Tongue (tissue), 1 donor: ENCODE measurements at regions not wholly inside any gene's neighbourhood (a gene's known extent, or its start where the extent isn't known, plus 50 kb on each side); places are given as distances from the start of the nearest gene placed in this dataset.
"Not testable (repeated sequence)": the region's sequence is repeated elsewhere in the genome, so short reads cannot be mapped to it uniquely, and the experiment has no call there.

Experiments used
- DNase-seq: peaks from one replicate; pipeline ENCODE4 v3.0.0-alpha.2; 2015

DNA sequence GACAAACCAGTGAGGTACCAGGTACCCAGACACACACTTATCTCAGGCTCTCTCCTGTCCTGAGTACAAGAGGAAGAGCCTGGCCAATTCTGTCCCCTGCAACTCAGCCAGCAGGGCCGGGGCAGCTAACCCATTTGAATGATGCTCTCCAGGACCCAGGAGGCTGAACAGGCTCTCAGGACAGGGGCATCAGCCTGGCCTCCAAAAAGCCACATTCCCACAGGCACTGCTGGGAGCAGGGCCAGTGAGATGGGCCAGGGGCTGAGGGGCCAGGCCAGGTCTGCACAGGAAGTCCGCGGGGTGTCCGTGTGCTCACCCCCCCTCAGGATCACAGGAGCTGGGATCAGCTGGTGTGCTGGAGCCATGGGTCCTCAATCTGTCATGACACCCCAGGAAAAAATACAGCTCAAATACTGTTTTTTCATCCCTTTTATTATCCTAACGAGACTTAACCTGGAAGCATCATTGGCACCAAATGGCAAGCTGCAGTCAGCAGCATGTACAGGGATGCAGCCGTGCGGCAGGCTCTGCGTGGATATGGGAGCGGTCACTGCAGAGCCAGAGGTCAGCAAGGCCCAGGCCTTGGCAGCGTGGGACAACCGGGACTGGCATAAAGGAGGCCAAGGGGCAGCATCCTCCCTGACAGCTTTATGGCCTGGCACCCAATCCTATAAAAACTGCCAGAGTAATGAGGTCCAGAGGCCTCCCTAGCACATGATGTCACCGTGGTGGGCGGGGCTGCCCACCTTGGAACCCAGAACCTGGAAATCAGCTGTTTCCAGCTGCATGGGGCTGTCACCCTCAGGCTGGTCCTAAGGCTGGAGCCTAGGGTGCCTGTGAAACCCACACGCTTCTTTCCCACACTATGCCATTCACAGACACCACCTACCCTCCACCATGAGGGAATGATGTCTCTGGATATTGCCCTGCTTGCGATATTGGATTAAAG is 276.7 kb downstream of the C16orf95 start:
- no peak for DNase-seq

DNA sequence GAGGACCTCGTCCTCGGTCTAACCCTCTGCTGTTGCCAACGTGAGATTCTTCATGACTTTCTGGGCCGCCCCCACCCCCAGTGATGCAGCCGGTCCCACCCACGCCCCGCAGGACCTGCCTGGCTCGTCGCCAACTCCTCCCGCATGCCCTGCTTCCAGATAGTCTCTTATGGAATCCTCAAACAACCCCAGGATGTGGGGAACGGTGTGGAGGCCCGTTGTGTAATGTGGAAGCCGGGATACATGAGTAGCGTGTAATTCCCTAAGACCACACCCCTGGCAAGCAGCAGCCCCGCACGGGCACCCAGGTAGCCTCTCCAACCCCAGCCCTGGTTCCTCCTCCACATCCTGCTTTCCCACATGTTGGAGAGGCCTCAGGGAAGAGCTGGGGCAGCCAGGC is 275.9 kb downstream of the C16orf95 start:
- DNase-seq, result no peak

DNA sequence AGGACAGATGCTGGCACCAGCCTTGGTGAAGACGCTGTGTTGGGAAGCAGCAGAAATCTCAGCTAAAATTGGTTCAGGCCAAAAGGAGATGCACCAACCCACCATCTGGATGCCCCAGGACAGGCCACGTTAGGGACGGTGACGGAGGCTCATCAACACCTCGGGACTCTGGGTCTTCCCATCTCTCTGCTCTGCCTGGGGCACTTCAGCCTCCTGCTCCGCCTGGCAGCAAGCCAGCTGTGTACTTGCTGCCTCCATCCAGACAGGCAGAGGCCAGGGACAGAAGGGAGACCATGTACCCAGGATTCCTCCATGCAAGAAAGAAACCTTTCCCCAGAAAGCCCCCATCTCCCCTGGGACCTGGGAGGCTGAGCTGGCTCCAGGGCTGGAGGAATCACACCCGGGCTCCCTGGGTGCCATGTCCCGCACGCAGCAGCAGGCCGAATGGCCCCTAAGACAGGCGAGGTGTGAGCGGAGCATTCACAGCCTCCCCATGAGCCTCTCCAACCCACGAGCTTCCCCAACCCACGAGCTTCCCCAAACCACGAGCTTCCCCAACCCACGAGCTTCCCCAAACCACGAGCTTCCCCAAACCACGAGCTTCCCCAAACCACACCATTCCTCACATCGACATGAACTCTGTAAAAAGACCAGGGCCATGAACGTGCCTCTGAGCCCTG is 274.5 kb downstream of the C16orf95 start:
- no peak for DNase-seq

DNA sequence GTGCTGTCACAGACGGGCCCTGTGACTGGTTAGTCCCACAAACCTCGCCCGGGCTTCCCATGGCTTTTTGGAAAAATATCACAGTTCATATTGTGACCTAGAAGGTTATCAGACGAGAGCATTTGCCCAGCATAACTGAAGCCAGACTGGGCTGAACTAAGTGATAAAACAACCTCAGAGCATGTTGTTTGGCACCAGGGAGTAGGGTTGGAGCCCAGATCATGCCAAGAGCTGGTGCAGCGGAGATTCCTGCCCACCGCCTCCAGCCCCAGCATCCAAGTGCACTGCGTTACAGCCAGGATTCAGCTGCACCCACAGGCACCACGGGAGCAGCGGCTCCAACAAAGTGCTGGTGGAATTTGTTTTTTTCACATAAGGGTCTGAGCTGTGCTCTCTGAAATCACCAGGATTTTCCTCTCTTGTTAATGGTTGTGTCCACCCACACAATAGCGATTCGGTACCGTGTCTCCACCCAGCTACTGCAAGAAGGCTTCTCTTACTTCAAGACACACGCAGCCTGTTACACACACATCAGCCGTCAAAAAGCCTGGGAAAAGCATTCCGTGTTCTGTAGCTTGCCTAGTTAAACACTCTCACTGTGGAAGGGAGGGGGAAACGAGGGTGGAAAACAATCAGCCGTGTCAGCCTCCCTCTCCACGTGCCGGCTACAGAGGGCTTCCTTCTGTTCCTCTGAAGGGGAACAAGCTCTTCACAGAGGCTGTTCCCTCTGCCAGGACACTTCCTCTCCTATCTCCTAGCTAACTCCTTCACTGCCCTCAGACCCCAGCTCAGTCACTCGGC is 273.8 kb downstream of the C16orf95 start:
- peak; percentile 45 for DNase-seq

DNA sequence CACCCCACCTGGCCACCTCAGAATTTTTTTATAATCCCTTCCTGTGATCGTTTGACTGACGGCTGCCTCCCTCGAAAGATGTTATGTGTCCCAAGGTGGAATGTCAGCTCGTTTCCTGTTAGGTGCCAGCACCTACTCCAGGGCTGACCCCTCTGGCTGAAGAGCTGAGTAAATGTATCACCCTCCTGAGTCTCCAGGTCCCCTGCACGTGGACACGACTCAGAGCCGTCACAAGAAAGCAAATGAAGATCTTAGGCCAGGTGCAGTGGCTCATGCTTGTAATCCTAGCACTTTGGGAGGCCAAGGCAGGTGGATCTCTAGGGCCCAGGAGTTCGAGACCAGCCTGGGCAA is 273.2 kb downstream of the C16orf95 start:
- DNase-seq, result no peak

DNA sequence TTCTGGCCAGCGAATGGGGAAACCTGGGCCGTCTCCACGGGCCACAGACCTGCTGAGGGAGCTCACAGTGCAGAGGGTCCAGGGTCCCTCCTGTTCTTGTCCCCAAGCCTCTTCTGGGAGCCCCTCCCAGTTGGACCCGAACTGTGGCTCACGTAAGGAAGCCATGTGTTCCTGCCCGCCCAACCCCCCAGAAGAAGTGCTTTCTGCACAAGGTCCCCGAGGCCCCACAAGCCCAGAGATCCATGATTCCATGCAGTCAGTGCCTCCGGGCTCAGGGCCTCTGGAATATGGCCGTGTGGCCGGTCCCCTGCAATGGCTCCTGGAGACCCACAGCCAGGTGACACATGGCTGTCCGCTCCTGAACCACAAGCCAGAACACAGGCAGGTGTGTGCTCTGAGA is 272.4 kb downstream of the C16orf95 start:
- no peak for DNase-seq

DNA sequence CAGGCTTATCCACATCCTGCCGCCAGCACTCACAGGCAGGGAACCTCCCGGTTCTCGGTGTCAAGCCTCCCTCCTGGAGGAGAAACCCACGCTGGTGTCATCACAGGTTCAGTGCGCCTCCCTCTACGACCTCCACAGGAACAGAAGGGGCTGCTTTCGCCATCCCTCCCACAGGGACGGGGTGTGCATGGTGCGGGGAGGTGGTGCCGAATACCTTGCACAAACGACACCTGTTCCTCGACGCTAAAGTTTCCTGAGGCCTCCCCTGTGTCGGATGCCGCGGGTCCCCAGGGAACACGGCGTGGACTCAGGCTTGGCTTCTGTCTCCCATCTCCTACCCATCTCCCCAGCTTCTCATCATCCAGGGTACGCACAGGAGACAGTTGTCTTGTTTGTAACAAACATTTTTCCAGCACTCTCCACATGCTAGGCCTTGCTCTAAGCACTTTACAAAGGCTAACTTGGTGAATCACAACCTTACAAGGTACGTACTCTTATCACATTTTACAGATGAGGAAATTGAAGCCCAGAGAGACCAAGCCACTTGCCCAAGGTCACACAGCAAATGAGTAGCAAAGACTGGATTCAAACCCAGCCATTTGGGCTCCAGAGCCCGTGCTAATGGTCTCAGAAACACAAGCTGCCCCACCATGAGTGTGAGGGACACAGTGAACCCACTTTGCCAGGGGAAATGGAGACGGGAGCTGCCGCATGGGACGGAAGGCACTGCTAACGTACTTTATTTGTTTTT is 271.6 kb downstream of the C16orf95 start:
- no peak for DNase-seq

DNA sequence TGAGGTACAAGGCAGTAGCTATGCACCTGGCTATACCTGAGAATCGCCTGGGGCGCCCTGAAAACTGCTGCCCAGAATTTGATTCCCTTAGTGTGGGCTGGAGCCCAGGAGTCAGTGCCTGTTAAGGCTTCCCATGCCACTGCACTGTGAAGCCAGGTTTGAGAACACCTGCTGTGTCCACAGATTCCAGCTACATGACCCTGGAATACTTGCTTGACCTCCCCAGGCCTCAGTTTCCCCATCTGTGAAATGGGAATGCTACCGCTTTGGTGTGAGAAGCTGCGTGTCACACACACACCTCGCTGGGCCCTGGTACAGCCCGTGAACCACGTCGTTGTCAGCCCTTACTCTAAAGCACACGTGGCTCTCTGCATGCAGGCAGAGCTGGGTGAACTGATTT is 271.0 kb downstream of the C16orf95 start:
- DNase-seq, result no peak

DNA sequence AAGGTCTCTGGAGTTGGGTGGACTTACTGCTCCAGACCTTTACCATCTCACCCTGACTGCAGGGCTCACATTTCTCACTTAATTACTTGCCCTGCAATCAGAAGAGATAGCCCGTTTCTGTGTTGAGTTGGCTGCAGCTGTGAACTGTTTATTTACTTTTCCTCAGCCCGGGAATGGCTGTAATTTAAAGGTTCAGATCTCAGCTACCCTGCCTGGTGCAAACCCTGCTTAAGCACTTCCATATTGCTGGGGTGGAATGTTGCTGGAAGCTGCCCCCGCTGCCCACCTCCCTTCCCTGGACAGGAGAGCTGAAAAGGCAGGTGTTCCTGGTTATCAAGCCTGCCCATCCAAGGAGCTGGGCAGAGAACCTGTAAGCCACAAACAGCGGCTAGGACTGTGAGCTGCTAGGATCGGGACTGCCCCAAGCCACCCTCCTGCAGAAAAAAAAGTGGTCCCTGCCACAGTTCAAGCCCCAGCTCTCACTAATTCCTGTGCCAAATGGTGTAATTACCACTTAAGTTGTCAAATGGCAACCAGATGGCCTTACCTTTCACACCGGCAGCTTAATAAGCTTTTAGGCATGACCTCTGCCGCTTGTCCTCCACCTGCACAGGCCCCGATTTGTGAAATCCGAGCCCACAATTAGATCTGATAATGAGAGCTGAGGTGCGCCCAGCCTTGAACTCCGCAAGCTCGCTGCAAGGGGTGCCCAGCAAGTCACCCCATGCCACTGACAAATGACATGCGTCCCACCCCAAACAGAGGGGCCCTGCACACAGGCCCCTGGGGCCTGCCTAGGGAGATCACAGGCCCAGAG is 269.8 kb downstream of the C16orf95 start:
- DNase-seq, result no peak

DNA sequence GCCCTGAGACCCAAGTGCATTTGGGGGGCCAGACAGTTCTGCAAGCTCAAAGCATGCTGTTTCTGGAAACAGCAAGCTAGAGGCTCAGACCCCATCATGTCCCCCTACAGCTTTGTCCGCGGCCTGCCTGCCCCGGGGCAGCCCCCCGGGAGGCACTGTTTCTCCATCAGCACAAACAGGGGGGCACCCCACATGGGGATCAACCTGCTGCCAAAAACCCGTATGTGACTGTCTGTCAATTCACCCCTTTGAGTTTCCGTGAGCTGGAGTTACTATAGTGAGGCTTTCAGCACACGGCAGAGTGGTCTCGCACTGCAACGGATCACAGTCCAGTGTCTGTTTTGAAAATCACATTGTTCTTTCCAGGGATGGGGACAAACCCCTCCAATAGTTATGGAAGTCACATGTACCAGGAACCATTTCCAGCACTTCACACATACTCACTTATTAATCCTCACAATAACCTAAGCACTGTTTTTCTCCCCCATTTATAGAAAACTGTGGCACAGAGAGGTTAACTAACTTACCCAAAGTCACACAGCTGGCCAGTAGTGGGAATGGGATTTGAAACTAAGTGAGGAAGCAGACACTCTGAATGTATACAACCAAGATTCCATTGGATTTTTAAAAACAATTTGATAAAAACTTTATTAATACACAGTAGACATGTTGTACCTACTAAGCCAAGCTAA is 269.0 kb downstream of the C16orf95 start:
- DNase-seq, result no peak

DNA sequence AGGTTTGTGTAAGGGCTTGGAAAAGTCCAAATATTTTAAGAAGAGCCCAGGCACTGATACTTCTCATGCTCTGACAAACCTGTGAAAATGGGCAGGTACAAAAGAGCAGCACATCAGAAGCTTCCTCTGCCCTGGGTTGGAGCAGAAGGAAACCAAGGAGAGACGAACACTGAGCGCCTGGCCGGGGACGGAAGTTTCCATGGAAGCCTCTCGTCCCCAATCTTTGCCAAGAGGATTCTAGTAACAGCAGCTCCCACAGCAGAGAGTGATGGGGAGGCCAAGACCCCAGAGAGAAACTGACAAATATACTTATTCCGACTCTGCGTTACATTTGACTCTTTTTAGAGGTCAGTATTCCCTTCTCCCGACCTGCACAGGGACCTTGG is 268.5 kb downstream of the C16orf95 start:
- DNase-seq, result no peak

DNA sequence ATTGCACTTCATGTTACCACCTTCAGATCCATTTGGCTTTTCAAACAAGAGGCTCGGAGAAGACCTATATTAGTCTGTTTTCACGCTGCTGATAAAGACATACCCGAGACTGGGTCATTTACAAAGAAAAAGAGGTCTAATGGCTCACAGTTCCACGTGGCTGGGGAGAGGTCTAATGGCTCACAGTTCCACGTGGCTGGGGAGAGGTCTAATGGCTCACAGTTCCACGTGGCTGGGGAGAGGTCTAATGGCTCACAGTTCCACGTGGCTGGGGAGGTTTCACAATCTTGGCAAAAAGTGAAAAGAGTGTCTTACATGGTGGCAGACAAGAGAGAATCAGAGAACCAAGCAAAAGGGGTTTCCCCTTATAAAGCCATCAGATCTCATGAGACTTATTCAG is 268.0 kb downstream of the C16orf95 start:
- DNase-seq, result not testable (repeated sequence)

DNA sequence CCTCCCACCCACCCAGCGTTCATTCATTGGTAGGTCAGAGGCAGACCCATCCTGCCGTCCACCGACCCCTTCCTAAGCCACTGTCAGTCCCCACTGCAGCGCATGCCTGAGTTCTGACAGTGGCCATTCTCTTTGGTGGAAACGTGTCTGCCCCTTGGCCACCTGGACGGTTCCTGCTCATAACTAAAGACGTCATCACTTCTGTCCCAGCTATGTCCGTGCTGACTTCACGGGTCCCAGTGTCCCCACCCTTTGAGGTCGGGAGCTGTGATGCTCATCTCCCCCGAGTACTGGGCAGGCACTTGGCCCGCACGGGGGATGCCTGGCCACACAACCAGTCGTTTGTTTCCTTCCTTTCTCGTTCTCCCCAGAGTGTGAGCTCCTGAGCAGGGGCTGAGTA is 267.1 kb downstream of the C16orf95 start:
- DNase-seq, result no peak

DNA sequence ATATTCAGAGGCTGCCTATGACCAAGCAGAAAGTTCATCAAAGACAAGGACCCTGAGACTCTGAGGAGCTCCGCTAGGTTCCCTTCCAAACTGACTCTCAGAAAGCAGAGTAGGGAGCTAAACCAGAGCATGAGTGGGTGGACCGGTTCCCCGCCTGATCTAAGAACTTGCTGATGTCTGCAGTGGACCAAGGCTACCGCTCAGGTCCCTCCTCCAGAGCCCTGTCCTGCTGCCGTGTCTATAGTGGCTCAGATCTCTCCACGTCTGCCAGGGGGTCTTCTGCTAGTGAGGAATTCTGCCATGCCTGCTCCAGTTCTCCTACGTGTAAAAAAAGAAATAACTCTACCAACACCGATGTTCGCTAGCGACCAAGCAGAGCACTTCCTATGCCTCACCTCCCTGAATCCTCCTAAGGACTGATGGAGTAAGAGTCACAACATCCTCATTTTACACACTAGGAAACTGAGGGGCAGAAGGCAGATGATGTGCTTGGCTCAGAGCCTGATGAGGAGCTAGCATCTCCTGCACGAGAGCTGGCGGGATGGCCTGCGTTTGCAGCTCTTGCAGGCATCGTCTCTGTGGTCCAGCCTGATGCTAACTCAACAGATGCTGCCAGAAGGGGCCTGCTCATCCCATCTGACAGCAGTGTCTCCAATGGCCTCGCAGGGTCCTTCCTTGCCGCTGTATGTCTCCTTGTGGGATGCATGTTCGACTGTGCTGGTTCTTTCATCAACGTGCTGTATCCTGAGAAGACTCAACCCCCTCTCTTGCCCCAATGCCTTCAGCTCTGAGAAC is 265.5 kb downstream of the C16orf95 start:
- no peak for DNase-seq

DNA sequence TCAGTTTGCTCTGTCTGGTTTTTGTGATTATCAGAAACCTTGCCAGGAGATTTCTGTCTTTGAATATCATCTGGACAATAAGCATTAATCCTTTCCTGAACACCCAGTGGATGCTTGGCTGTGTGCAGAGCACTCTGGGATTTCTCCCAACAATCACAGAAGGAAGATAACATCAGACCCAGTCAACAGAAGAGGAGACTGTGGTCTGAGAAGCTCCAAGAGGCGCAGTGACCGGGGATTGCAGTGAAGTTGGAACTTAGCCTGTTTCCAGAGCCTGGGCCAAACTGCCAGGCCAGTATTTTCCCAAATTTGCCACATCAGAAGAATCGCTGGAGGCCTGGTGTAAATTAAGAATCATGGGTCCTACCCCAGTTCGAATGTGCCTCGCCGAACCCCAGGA is 264.7 kb downstream of the C16orf95 start:
- DNase-seq, result no peak

DNA sequence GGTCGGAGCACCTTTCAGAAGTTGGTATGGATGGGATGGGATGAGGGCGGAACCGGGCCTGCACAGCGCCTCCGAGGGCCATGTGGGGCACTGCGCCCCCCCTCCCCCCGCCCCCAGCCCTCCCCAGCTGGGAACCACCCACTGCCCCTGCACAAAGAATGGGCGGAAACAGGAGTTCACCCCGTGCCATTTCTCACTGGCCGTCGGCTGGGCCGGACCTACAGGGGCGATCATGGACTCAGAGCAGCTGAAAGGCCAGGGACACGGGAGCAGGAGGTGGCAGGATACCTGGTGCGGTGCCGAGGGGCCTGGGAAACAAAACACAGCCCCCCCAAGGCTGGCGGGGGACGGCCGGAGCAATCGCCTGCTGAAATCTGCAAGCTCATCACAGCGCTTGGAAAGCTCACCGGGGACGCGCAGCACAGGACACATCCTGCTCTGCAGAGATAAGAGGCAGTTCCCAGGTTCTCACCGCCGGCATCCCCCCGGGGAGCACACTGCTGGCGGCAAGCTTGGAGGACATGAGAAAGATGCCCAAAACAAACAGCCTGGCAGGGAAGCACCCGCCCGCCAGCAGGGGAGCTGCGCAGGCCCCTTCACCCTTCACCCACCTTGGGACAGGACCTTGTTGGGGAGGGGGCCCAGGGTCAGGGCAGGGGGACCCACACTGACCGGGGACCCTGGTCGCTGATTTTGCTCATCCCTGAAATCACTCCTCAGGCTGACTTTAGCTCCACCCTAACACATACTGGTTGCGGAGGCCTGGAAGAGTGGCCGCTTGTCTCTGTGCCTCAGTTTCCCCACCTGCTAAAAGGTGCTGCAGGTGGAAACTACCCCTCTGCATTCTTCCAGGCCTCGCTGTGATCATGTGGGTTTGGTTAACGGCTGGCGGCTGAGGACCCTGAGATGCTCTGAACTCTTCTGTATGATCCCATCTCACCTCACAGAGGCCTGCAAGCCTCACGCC is 263.9 kb downstream of the C16orf95 start:
- DNase-seq, result no peak

DNA sequence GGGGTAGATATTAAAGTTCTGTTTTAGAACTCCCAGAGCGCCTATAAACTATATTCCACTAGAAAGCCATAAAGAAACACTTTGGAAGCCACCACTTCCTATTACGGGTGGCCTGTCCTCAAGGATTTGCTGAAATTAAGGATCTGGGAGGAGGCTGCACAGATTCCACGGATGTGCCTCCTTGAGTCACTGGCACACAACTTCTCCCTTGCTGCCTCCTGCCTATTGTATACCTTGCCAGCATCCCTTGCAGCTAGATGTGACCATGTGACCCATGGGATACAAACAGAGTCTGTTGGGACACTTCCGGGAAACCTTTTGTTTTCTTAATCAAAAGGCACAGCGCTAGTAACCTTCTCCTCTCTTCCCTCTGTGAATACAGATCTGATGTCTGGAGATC is 263.0 kb downstream of the C16orf95 start:
- DNase-seq, result no peak

DNA sequence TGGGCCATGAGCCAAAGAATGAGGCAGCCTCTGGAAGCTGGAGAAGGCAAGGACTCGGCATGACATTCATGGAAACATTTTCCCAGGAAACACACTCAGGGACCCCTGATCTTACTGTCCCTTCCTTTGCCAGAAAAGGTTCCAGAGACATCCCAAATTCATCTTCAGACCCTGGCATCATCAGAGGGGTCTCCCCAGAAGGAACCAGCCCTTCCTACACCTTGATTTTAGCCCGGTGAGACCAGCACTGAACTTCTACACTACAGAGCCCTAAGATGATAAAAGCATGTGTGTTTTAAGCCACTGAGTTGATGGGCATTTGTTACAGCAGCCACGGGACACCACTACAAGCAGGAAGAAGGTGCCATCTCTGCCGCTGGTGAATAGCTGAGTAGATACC is 262.3 kb downstream of the C16orf95 start:
- DNase-seq, result no peak

DNA sequence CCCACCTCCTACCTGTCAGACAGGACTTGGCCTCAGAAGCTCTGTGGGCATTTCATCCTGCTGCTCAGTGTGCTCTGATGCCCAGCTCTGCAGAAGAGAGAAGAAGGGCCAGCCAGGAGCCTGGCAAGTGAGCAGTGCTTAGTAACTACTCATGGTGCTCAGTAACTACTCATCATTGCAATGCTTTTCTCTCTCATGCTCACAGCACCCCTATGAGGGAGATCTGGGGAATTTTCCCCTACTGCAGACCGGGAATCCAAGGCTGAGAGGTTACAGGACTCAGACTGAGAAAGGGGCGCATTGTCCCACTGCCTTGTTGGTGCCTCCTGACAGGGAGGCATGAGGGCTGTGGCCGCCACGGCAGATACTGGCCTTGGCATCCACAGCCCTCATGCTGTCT is 261.1 kb downstream of the C16orf95 start:
- no peak for DNase-seq
